ENCODE measurements at regions not wholly inside any gene's neighbourhood (a gene's known extent, or its start where the extent isn't known, plus 50 kb on each side); places are given as distances from the start of the nearest gene placed in this dataset.

DNA sequence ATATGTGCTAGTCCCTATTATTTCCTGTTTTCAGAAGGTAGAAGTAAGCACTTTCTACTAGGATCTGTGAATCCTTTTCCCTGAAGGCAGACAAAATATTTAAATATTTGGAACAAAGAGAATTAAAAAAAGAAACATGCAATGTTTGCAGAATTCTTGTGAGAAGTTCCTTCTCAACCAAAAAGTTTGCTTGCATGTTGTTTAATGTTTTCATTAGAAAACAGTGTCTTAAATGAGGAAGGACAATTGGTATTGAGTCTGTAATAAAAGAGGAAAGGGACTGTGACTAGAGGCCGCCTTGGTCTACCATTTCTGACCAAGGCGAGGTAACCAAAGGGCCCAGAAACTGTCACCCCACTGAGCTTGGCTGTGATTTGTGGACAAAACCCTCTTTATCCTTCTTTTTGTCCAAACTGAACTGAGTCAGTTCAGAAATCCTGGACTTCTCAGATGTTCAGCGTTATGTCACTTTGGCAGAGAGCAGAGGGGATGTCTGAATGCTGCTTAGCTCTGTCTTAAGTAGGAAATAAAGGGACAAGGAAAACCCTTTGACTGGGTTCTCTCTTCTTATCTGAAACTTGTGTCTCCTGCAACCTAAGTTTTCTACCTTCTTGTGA, 129.8 kb upstream of the CPM start:
- TF ChIP-seq, protein P1, sequence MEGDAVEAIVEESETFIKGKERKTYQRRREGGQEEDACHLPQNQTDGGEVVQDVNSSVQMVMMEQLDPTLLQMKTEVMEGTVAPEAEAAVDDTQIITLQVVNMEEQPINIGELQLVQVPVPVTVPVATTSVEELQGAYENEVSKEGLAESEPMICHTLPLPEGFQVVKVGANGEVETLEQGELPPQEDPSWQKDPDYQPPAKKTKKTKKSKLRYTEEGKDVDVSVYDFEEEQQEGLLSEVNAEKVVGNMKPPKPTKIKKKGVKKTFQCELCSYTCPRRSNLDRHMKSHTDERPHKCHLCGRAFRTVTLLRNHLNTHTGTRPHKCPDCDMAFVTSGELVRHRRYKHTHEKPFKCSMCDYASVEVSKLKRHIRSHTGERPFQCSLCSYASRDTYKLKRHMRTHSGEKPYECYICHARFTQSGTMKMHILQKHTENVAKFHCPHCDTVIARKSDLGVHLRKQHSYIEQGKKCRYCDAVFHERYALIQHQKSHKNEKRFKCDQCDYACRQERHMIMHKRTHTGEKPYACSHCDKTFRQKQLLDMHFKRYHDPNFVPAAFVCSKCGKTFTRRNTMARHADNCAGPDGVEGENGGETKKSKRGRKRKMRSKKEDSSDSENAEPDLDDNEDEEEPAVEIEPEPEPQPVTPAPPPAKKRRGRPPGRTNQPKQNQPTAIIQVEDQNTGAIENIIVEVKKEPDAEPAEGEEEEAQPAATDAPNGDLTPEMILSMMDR (IDR thresholded peaks at IDR 0.05; ENCODE audit: low read depth, low read length): no peak
- no peak for TF ChIP-seq EZH2phosphoT487 (IDR thresholded peaks at IDR 0.05; ENCODE audit: low read depth)

All from OCI-LY3 (cell line).